ENCODE measurements at regions not wholly inside any gene's neighbourhood (a gene's known extent, or its start where the extent isn't known, plus 50 kb on each side); places are given as distances from the start of the nearest gene placed in this dataset.
A peak's percentile ranks its signal among the peaks of the same experiment; 100 is the strongest.

DNA sequence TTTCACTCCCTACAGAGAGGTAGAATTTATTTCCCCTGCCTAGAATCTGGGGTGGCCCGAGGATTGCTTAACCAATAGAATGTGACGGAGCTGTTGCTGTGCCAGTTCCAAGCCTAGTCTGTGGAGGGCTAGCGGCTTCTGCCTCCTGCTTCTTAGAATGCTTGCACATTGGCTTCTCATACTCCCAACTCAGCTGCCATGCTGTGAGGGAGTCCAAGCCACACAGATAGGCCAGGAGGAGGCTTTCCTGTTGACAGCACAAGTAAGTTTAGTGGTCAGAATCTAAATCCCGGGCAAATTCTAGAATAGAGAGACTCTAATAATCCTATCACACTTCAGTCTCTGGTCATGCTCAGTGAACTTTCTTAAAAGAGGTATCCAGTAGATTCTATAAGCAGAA is 57.5 kb upstream of the SNRPB2 start:
- TF ChIP-seq, protein P1, sequence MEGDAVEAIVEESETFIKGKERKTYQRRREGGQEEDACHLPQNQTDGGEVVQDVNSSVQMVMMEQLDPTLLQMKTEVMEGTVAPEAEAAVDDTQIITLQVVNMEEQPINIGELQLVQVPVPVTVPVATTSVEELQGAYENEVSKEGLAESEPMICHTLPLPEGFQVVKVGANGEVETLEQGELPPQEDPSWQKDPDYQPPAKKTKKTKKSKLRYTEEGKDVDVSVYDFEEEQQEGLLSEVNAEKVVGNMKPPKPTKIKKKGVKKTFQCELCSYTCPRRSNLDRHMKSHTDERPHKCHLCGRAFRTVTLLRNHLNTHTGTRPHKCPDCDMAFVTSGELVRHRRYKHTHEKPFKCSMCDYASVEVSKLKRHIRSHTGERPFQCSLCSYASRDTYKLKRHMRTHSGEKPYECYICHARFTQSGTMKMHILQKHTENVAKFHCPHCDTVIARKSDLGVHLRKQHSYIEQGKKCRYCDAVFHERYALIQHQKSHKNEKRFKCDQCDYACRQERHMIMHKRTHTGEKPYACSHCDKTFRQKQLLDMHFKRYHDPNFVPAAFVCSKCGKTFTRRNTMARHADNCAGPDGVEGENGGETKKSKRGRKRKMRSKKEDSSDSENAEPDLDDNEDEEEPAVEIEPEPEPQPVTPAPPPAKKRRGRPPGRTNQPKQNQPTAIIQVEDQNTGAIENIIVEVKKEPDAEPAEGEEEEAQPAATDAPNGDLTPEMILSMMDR (IDR thresholded peaks at IDR 0.05) = no peak
- TF ChIP-seq EZH2 (IDR thresholded peaks at IDR 0.05) (no peak), EZH2phosphoT487 (IDR thresholded peaks at IDR 0.05) (no peak)
- Histone ChIP-seq H4K20me1 (ENCODE audit: low read depth) (no peaks in the 10 kb centered on the region), H3K27me3 (no peaks in the 10 kb centered on the region), H3K4me2 (no peak overlapping the region), H2AFZ (replicated peaks) (no peak overlapping the region), H3K27ac (no peak overlapping the region), H3K79me2 (ENCODE audit: low read depth) (no peaks in the 10 kb centered on the region), H3K4me3 (no peak overlapping the region), H3K4me1 (no peaks in the 10 kb centered on the region), H3K9me3 (ENCODE audit: low read depth) (no peaks in the 10 kb centered on the region), H3F3A (ENCODE audit: low read depth) (no peaks in the 10 kb centered on the region), H3K9ac (no peak overlapping the region), H3K36me3 (no peaks in the 10 kb centered on the region)
- Mint-ChIP-seq H3K4me3 (no peak overlapping the region), H3K27me3 (ENCODE audit: insufficient read depth, low read depth) (peaks cover 4% of the 10 kb centered on the region), H3K9me3 (peaks cover 3% of the 10 kb centered on the region), H3K4me1 (no peaks in the 10 kb centered on the region), H3K27ac (no peak overlapping the region), H3K36me3 (no peaks in the 10 kb centered on the region)
- DNase-seq (ENCODE audit: low spot score) = no peak

- Histone ChIP-seq H3K4me2 (no peak overlapping the region), H3K36me3 (no peaks in the 10 kb centered on the region), H3K27ac (no peak overlapping the region), H3F3A (ENCODE audit: low read depth) (no peaks in the 10 kb centered on the region), H2AFZ (replicated peaks) (no peak overlapping the region), H3K9ac (no peak overlapping the region), H3K9me3 (ENCODE audit: low read depth) (no peaks in the 10 kb centered on the region), H3K27me3 (no peaks in the 10 kb centered on the region), H3K4me3 (no peak overlapping the region), H3K4me1 (no peaks in the 10 kb centered on the region), H3K79me2 (ENCODE audit: low read depth) (no peaks in the 10 kb centered on the region), H4K20me1 (ENCODE audit: low read depth) (no peaks in the 10 kb centered on the region)
- TF ChIP-seq, protein P1 (IDR thresholded peaks at IDR 0.05) = no peak
- no peak for TF ChIP-seq EZH2 (IDR thresholded peaks at IDR 0.05)
- no peak for TF ChIP-seq EZH2phosphoT487 (IDR thresholded peaks at IDR 0.05)
- Mint-ChIP-seq H3K27ac (no peak overlapping the region), H3K4me1 (no peaks in the 10 kb centered on the region), H3K36me3 (no peaks in the 10 kb centered on the region), H3K4me3 (no peak overlapping the region), H3K27me3 (ENCODE audit: insufficient read depth, low read depth) (peaks cover 4% of the 10 kb centered on the region), H3K9me3 (peaks cover 3% of the 10 kb centered on the region)
- DNase-seq (ENCODE audit: low spot score) = no peak
Observed at GRCh38 chr20:16671753-16672152, 58.1 kb upstream of the SNRPB2 start.

DNA sequence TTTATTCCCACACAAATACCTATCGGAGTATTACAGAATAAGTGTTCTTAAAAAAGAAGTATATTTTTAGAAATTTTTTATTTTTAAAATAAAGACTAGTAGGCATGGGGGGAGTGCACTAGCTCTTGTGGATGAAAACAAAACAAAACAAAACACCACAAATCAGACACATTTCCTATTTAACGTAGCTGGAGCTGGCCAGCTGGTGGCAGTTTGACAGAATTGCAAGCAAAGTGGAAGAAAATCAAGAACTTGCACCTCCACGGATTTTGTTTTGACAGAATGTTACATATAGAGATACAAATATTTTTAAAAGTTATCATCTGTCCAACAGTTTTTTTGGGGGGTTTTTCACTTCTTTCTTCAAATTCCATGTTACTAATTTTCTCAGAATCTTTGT is 63.6 kb upstream of the SNRPB2 start:
- no peaks in the 10 kb centered on the region for H3K79me2 ChIP-seq (ENCODE audit: low read depth)
- no peak overlapping the region for H3K9ac ChIP-seq
- no peak overlapping the region for H3K4me3 ChIP-seq
- H3K9me3 Mint-ChIP-seq = peaks cover 3% of the 10 kb centered on the region
- H4K20me1 ChIP-seq (ENCODE audit: low read depth) = no peaks in the 10 kb centered on the region
- no peak overlapping the region for H3K4me2 ChIP-seq
- no peak for TF ChIP-seq EZH2phosphoT487 (IDR thresholded peaks at IDR 0.05)
- TF ChIP-seq EZH2 (IDR thresholded peaks at IDR 0.05) = no peak
- TF ChIP-seq, protein P1 (IDR thresholded peaks at IDR 0.05) = peak; percentile 23
- H3K4me3 Mint-ChIP-seq = no peak overlapping the region
- H3K36me3 ChIP-seq = no peaks in the 10 kb centered on the region
- no peaks in the 10 kb centered on the region for H3K36me3 Mint-ChIP-seq
- no peaks in the 10 kb centered on the region for H3K4me1 ChIP-seq
- no peak overlapping the region for H2AFZ ChIP-seq (replicated peaks)
- peaks cover 2% of the 10 kb centered on the region for H3K27me3 Mint-ChIP-seq (ENCODE audit: insufficient read depth, low read depth)
- H3K9me3 ChIP-seq (ENCODE audit: low read depth) = no peaks in the 10 kb centered on the region
- no peaks in the 10 kb centered on the region for H3F3A ChIP-seq (ENCODE audit: low read depth)
- H3K27ac ChIP-seq = no peak overlapping the region
- H3K4me1 Mint-ChIP-seq = no peaks in the 10 kb centered on the region
- H3K27me3 ChIP-seq = no peaks in the 10 kb centered on the region
- DNase-seq (ENCODE audit: low spot score) = no peak
- H3K27ac Mint-ChIP-seq = no peak overlapping the region

All from neural progenitor cell (in vitro differentiated cells).